Skin epidermis (tissue), 12 donors: ENCODE measurements at regions not wholly inside any gene's neighbourhood (a gene's known extent, or its start where the extent isn't known, plus 50 kb on each side); places are given as distances from the start of the nearest gene placed in this dataset.

Source experiments
- H3K27ac ChIP-seq, 21 experiments: fragments of 200-600 bp; sonication (generic) in 11 of 21; one replicate each; pipeline ENCODE4 v1.5.0; 2020; ENCODE audit warnings: mild to moderate bottlenecking in 3 of 21, inconsistent platforms in 2 of 21, moderate library complexity in 2 of 21
- H3K4me3 ChIP-seq, 7 experiments: fragments of 200-600 bp; sonication (generic) in 2 of 7; one replicate each; pipeline ENCODE4 v1.5.0; 2020; ENCODE audit warnings: inconsistent platforms in 2 of 7, mild to moderate bottlenecking in 2 of 7, moderate library complexity in 1 of 7

DNA sequence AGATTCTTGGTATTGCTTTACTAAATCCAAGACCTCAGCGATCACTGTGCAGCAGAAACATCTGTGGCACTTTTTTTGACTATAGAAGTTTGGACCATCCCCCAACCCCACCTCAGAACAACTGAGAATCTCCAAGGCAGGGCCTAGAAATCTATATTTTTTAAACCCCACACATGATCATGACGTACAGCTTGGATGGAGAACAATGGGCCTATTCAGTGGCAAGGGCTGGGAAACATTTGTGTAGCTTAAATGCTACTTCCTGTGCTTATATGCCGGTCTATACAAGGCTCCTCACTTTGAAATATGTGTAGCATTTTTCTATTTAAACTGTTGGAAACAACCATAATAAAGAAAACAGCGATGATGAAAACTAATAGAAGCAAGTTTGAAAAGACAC lies 55.1 kb upstream of the SPRED1 start:
- Histone ChIP-seq H3K4me3 (no peak overlapping the region), H3K27ac (no peak overlapping the region)

DNA sequence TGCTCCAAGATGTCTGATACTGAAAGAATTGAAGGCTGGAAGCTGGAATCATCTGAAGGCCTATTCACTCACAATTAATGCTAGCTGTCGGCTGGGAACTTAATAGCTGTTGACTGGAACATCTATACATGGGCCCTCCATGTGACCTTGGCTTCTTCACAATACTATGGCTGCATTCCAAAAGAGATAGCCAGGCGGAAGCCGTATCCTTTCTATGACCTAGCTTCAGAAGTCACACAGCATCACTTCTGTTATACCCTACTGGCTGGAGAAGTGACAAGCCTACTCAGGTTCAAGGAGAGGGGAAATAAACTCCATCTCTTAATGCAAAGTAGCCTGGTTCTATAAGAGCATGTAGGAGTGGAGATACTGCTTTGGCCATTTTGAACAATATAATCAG lies 50.9 kb upstream of the SPRED1 start:
- no peak overlapping the region for H3K4me3 ChIP-seq
- H3K27ac ChIP-seq = no peak overlapping the region

DNA sequence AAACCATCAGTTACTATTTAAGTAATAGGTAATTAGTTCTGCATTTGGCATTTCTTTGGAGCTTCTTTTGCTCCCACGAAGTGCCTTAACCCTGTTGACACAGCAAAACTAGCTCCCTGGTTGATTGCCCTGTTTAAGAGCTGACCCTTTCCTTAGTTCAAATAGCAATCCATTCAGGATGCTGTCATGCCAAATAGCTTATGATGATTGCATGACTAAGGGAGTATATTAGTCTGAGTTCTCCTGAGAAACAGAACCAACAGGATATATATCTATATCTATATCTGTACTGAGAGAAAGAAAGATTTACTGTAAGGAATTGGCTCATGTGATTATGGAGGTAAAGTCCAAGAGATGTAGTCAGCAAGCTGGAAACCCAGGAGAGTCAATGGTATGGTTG lies 50.3 kb upstream of the SPRED1 start:
- no peak overlapping the region for H3K4me3 ChIP-seq
- no peak overlapping the region for H3K27ac ChIP-seq
